ENCODE measurements at regions not wholly inside any gene's neighbourhood (a gene's known extent, or its start where the extent isn't known, plus 50 kb on each side); places are given as distances from the start of the nearest gene placed in this dataset.
"Not testable (repeated sequence)": the region's sequence is repeated elsewhere in the genome, so short reads cannot be mapped to it uniquely, and the experiment has no call there.

DNA sequence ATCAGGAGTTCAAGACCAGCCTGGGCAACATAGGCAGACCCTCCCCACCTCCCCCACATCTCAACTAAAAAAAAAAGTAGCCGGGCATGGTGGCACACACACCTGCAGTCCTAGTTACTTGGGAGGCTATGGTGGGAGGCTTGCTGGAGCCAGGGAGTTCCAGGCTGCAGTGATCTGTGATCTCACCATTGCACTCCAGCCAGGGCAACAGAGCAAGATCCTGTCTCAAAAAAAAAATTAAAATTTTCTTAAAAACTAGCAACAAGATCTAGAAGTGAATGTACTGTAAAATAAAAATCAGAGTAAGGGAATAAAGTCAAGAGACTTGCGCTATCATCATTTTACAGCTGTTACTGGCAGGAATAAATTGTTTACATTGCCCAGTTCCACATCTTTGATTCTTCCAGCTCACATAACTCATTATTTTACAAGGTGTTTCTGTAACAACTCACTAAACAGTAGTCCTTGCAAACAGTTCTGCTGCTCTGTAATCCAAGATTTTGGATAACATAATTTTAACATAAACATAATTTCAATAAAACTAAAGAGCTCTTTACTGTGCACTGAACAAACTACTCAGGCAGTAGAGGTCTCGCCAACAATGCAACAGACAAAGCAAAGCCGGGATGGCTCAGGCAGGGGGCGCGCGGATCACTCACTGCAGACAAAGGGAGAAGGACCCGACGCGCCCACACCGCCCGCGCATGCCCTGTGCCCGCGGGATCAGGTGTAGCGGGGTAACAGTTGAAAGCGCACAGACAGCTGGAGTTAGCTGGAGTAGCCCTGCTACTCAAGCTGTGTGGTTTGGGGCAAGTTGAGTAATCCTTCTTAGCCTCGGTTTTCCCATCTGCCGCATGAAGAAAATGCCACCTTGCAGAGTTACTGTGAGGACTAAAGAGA lies 73.3 kb upstream of the NFE2L3 start:
- peak; percentile 63 for DNase-seq (ENCODE audit: extremely low read depth, low read depth)

DNA sequence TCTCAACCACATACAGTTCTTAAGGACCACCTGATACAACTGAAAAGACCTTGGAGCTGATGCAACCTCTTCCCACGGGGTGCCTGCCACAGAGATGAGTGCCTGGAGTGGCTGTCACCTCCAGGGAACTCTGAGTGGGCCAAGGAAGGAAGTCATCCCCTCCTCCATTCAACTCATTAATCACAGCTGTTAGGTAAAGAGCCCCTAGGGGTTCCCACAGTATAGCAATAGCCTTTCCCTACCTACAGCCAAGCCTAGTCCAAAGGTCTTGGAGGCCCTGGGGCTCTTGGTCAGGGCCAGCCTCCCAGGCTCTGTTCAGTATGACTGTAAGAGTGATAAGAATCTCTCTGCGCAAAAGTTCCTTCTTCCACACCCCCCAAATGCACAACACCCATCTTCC lies 70.4 kb upstream of the NFE2L3 start:
- DNase-seq (ENCODE audit: extremely low read depth, low read depth): no peak

DNA sequence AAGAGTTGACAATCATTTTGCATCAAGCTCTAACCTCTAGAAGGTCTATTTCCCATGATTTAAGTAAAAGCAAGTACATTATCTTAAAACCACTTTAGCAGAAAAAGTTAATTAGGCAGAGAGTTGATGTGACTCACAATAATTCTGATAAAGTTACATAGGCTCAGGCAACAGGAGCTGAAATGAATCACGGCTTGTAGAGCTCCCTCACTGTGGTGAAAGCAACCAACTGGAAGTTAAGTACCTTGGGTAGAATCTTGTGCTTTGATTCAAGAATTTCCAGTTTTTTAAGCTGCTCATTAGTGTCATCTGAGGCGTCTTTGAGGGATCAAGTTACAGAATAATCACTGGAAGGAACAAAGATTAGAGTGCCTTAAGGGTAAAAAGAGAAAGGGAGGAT lies 68.9 kb upstream of the NFE2L3 start:
- DNase-seq (ENCODE audit: extremely low read depth, low read depth): no peak

DNA sequence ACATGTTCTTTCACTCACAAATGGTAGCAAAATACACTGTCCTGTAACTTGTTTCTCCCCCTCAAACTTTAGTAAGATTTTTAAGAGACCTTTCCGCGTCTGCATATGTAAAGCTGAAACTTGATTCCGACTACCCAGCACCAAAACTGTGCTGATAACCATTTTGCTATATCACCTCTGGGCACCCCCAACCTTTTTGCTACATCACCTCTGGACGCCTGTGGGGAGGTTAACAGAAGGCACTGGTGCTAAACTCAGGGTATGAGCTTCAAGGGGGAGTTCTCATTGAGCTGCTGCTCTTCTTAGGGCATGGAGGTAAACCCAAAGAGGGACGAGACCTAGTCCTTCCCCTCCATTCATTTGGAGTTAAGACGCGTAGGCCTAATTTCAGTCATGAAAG lies 67.6 kb upstream of the NFE2L3 start:
- DNase-seq (ENCODE audit: extremely low read depth, low read depth): no peak

DNA sequence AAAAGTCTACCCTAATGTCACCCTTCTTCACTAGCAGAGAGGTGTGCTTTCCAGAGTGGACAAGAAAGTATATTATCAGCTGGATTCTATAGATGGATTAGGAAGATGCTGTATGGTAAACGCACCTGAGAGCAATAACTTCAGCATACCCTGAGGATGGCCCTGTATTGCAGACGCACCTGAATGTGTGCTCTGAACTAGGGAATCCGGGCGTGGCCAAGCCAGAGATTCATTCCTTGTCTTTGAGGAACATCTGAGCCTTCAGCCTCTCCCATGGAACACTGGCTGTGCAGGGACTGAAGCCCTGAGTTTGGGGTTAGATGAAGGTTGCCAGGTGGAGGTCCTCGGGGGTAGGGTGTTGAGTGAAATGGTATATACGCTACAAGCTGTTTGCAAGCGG lies 66.2 kb upstream of the NFE2L3 start:
- no peak for DNase-seq (ENCODE audit: extremely low read depth, low read depth)

DNA sequence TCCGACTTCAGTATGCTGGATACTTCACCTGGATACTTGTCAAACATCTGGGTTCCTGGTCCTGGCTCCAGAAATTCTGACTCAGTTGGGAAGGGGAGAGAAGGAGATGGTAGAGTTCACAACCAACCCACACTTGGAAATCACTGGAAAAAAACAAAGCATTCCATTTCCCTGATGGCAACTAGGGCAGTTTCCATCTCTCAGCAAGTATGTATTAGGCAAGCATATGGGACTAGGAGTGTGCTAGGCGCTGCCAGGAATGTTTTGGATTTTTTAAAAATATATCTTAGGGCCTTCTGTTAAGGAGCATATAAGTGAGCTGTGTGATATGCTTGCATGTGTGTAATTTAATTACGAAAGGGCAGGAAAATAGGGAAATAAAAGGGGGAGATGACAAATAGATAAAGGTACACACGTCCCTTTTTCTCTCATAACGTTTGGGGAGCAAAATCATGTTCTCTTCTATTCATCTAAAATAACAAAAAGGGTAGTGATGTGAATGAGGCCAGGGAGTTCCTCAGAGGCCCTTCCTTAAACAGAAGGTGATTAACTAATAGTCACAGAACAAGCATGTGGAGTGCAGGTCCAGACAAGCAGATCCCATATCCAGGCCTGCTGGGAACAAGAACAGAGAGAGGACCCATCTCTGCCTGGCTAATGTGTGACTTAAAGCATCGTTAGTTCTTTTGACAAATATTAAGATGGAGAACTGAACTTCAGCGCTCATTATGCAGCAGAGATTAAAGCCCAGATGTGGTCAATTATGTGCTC lies 64.5 kb upstream of the NFE2L3 start:
- DNase-seq (ENCODE audit: extremely low read depth, low read depth): no peak

DNA sequence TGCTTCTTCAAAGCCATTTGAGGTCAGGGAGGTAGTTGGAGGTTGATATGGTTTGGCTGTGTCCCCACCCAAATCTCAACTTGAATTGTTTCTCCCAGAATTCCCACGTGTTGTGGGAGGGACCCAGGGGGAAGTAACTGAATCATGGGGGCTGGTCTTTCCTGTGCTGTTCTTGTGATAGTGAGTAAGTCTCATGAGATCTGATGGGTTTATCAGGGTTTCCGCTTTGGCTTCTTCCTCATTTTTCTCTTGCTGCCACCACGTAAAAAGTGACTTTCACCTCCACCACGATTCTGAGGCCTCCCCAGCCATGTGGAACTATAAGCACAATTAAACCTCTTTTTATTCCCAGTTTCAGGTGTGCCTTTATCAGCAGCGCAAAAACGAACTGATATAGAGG lies 62.5 kb upstream of the NFE2L3 start:
- not testable (repeated sequence) for DNase-seq (ENCODE audit: extremely low read depth, low read depth)

DNA sequence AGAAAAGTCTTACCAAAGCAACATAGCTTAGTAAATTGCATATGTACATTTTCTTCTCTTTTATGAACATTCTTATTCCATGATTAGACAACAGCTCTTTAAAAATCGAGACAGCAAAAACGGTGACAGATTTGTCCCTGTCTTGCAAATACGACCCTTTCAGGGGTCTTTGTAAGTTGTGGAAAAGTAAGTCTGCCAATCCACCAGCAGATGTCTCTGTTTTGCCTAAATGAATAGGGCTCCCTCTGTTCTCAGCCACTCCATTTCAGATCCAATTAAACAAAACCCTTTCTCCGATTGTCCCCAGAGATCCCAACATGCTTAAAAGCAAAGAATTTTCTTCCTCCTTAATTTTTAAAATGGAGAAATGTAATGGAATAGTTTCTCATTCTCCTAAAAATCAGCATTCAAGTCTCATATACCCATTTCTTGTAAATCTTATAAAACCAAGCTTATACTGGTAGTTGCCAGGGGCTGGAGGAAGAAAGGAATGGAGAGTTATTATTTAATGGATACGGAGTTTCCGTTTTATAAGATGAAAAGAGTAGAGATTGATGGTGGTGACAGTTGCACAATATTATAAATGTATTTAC lies 61.0 kb upstream of the NFE2L3 start:
- DNase-seq (ENCODE audit: extremely low read depth, low read depth): peak; percentile 47

DNA sequence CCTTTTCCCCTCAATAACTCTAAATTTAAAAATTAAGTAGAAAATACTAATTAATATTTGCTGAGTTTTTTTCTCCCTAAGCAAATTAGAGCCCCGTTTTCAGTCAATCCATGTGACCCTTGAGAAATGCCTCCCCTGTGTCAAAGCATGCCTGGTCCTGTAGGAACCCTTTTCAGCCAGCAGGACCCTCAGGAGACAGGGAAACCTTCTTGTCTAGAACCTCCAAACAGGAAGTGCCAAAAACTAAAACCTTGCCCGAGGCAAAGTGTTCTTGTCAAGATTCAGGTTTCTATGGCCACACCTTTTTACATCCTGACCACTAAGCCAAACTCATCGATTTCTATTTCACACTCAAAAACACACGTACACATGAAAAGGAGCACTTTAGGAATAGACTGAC lies 60.1 kb upstream of the NFE2L3 start:
- no peak for DNase-seq (ENCODE audit: extremely low read depth, low read depth)

DNA sequence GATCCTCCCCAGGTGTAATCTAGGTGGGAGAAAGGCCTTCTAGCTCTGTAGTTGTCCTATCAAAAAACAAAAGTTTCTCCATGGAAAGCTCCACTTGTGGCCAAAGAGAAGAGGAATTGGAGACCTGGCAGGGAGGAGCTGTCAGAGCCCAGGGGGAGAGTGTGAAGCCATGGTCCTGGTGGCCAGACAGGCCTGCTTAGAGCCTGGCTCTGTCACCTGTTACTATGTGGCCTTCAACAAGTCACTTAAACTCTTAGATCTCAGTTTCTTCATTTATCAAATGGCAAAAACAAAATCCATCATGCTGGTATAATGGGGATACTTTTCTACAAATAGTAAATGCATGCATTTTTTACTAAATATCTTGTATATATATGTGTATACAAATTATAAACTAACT lies 59.0 kb upstream of the NFE2L3 start:
- DNase-seq (ENCODE audit: extremely low read depth, low read depth): no peak

DNA sequence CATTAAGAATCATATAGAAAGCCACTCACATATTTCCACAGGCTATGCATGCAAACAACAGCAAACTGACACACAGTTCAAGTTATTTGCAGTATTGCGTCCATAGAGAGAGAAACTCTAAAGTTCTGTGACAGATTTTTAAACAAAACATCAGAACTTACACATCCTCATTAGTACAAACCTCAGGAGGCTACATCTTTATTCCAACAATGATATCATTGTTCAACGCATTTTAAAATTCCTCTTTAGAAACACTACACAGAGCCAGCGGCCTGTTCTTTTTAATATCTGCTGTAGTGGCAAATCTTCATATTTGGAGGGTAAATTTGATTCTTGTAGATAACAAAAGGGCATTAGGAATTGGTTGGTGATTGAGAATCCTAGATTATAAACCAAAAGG lies 55.9 kb upstream of the NFE2L3 start:
- no peak for DNase-seq (ENCODE audit: extremely low read depth, low read depth)

DNA sequence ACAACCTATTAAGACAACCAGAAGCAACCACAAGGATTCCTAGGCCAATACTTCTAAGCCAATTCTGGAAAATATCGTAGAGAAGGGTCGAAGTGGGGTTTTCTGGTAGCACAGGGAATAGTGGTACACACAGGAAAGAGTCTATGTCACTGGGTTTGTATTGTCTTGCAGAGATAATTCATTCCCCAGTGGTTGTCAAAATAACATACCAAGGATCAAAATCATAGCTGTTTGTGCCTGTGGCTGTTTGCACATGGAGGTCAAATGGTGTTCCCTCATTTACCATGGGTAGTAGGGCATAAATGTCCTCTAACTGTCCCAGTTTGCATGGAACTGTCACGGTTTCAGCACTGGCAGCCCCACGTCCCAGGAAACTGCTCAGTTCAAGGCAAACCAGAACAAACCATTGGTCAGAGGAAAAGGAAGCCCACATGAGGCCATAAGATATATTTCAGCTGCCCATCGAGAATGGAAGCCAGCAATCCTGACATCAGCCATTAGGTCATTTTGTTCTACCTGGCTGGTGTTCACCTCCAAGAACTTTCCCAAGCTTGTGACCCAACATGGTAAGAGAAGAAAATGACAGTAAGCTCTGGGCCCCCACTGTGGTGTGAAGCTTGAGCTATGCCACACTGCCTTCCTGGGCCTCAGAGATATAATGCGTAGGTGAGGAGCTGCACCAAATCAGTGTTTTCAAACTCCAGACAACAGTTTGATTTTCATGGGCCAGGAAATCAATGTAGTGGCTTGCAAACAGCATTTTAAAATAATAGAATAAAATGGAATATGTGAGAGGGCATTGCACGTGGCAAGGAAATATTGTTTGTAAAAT lies 53.9 kb upstream of the NFE2L3 start:
- no peak for DNase-seq (ENCODE audit: extremely low read depth, low read depth)

DNA sequence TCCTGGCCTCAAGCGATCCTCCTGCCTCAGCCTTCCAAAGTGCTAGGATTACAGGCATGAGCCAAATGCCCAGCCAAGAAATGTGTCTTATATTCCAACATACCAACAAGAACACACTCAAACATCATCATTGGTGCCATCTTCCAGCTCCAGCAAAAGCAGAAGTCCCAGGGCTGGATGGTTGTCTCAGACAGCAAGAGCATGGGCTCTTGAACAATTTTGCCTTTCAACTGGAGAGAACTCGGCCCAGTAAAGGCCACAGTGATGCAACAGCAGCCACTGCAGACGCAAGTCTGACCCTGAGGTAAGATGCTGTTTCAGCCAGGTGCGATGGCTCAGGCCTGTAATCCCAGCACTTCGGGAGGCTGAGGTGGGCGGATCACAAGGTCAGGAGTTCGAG lies 52.8 kb upstream of the NFE2L3 start:
- no peak for DNase-seq (ENCODE audit: extremely low read depth, low read depth)

DNA sequence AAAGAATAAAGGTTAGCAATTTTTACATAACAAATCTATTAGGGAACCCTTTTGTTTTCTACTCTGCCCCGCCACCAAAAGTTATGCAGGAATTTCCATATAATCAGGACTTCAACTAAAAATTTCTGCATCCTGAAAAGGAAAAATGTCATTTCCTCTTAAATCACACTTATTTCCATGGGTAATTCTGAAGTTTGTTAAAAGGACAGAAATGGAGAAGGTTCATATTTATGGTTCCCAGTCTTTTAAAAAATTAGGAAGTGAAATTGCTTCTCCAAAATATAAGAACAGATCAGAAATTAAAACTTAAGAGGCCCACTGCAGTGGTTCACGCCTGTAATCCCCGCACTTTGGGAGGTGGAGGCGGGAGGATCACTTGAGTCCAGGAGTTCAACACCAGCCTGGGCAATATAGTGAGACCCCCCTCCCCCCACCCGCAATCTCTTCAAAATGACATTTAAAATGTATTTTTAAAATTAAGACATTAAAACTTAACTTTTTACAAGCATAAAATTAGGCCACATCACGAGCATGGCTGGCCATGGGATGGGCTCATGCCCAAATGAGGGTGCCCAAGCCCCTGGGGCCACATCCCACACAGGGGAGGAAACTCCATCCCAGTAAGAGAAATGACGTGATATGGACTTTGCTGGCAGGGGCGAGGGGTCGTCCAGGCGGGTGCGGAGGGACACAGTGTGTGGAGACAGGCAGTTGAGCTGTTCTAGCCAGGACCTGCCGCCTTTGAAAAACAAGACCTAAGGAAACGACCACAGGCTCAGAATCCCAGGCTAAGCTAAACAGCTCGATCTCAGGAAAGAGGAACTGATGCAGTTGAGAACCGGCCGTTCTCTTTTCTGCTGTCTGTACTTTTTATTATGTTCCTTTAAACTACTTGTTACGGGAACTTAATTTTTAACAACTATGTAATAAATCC lies 51.3 kb upstream of the NFE2L3 start:
- DNase-seq (ENCODE audit: extremely low read depth, low read depth): no peak

DNA sequence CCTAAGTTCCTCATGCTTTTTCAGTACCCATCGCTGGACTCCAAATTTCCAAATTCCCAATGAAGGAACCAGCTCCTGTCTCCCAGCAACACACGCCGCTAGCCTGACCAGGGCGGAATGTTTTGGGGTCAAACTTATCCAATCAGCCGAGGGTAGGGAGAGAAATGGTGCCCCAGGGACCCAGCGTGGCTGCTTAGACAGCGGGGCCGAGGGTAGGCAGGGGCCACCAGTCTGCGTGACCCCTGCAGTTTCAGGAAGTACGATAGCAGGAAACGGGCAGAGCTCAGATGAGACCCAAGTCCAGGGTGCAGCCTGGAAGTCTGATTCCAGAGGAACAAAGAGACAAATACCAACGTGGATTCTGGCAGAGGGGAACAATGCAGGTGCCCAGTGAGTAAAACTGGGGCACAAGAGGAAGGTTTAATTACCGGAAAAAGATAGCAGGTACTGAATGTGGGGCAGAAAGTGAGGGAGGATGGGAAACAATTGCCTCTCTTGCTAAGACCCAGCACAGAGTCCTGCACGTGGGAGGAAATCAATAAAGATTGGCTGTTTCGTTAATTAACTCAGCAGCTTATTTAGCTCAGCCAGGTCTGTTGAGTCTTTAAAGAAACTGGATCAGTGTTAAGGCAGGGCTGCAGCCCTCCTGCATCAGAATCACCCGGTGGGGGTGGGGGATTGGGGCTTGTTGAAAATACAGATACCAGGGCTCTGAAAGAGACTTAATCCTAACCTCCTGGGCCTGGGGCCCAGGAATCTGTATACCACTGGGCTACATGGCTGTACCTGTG lies 50.4 kb upstream of the NFE2L3 start:
- DNase-seq (ENCODE audit: extremely low read depth, low read depth): no peak

DNA sequence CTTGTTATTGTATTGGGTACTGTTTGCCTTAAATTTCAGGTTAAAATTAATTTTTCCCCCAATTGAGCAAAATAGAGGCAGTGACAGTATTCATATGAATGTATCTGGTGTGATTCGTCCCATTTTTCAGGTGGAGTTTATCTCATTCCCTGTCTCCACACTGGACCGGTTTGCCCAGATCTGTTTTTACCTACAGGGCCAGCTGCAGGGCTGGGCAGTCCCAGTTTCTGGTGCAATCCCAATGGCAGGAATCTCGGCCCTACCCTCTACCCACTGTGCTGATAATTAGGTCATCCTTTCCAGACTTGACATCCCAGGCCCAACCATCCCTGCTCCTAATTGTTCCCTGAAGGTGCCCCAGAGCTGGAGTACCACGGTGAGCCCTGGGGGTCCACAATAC lies 49.8 kb upstream of the NFE2L3 start:
- DNase-seq (ENCODE audit: extremely low read depth, low read depth): no peak
